Fibroblast of lung (primary cell): ENCODE measurements at regions not wholly inside any gene's neighbourhood (a gene's known extent, or its start where the extent isn't known, plus 50 kb on each side); places are given as distances from the start of the nearest gene placed in this dataset.
"Not testable (repeated sequence)": the region's sequence is repeated elsewhere in the genome, so short reads cannot be mapped to it uniquely, and the experiment has no call there.

ENCODE experiments used
- DNase-seq, 2 donors: peaks; one replicate each; pipeline versions ENCODE4 v3.0.0 to v3.0.0-alpha.2; 2010; ENCODE audit warnings: low read depth in 2 of 2
- H2AFZ ChIP-seq: 2 replicates; pipeline ENCODE4 v1.5.1; 2012; ENCODE audit warnings: low read length, control low read depth, inconsistent platforms
- H3K27ac ChIP-seq: 2 replicates; pipeline ENCODE4 v1.5.1; 2011; ENCODE audit warnings: low read length, control low read depth; ENCODE audit not compliant: insufficient read depth
- H3K27me3 ChIP-seq: 2 replicates; pipeline ENCODE4 v1.5.1; 2011; ENCODE audit warnings: mild to moderate bottlenecking, low read length; ENCODE audit not compliant: control insufficient read depth, insufficient read depth
- H3K36me3 ChIP-seq: 2 replicates; pipeline ENCODE4 v1.5.1; 2011; ENCODE audit warnings: low read length; ENCODE audit not compliant: control insufficient read depth, insufficient read depth
- H3K4me1 ChIP-seq: 2 replicates; pipeline ENCODE4 v1.5.1; 2011; ENCODE audit warnings: low read length; ENCODE audit not compliant: control insufficient read depth, insufficient read depth; ENCODE audit errors: extremely low read depth
- H3K4me2 ChIP-seq: 2 replicates; pipeline ENCODE4 v1.5.1; 2011; ENCODE audit warnings: low read length, control low read depth; ENCODE audit not compliant: insufficient read depth; ENCODE audit errors: extremely low read depth
- H3K4me3 ChIP-seq, 4 experiments: fragments of 200-600 bp in 1 of 4; sonication (generic) in 1 of 4; replicated peaks in 1 of 4; 2 replicates each; pipeline ENCODE4 v1.5.1; 2011 to 2016; ENCODE audit warnings: low read length in 4 of 4, low read depth in 3 of 4, mild to moderate bottlenecking in 3 of 4, control low read depth in 2 of 4, inconsistent platforms in 1 of 4, mixed read lengths in 1 of 4; ENCODE audit not compliant: insufficient read depth in 1 of 4; ENCODE audit errors: control extremely low read depth in 1 of 4
- H3K79me2 ChIP-seq: 2 replicates; pipeline ENCODE4 v1.5.1; 2012; ENCODE audit warnings: mild to moderate bottlenecking, low read length, inconsistent platforms; ENCODE audit not compliant: control insufficient read depth, insufficient read depth
- H3K9ac ChIP-seq: 2 replicates; pipeline ENCODE4 v1.5.1; 2011; ENCODE audit warnings: mild to moderate bottlenecking, low read length, control low read depth; ENCODE audit not compliant: insufficient read depth
- H3K9me3 ChIP-seq: 2 replicates; pipeline ENCODE4 v1.5.1; 2012; ENCODE audit warnings: low read depth, low read length; ENCODE audit not compliant: control insufficient read depth, insufficient read depth
- H4K20me1 ChIP-seq: 2 replicates; pipeline ENCODE4 v1.5.1; 2011; ENCODE audit warnings: low read length; ENCODE audit not compliant: control insufficient read depth, insufficient read depth; ENCODE audit errors: extremely low read depth
- CTCF ChIP-seq, 2 donors: IDR thresholded peaks in 1 of 2; conservative IDR thresholded peaks in 1 of 2; 1 replicate in 1 of 2; 2 replicates in 1 of 2; pipeline ENCODE4 v1.5.1; 2011 to 2012; ENCODE audit warnings: low read length in 2 of 2, control low read depth in 1 of 2, inconsistent platforms in 1 of 2, low read depth in 1 of 2, mild to moderate bottlenecking in 1 of 2
- EZH2 ChIP-seq: IDR thresholded peaks from 2 replicates; pipeline ENCODE4 v1.5.1; 2012; ENCODE audit warnings: low read length, control low read depth, mild to moderate bottlenecking; ENCODE audit errors: missing control alignments

GRCh38 chr14:87380054-87380453 is 612.9 kb downstream of the GALC start:
- Histone ChIP-seq H4K20me1 (no peaks in the 10 kb centered on the region), H3K9me3 (no peaks in the 10 kb centered on the region), H3K4me1 (no peaks in the 10 kb centered on the region), H3K4me3 (no peak overlapping the region), H3K27me3 (no peaks in the 10 kb centered on the region), H3K9ac (no peak overlapping the region), H2AFZ (no peak overlapping the region), H3K4me2 (no peak overlapping the region), H3K79me2 (no peaks in the 10 kb centered on the region), H3K27ac (no peak overlapping the region), H3K36me3 (no peaks in the 10 kb centered on the region)
- TF ChIP-seq CTCF (conservative IDR thresholded peaks at IDR 0.05 in 1 of 2, IDR thresholded peaks at IDR 0.05 in 1 of 2; ENCODE audit: low read depth in 1 of 2, low read length in 2 of 2) (no peak), EZH2 (no peak)
- no peak for DNase-seq

GRCh38 chr14:87368751-87369150 is 624.2 kb downstream of the GALC start:
- no peaks in the 10 kb centered on the region for H3K79me2 ChIP-seq
- no peak for DNase-seq
- no peaks in the 10 kb centered on the region for H3K27me3 ChIP-seq
- H3K27ac ChIP-seq: no peak overlapping the region
- no peaks in the 10 kb centered on the region for H4K20me1 ChIP-seq
- H3K9ac ChIP-seq: no peak overlapping the region
- no peak overlapping the region for H3K4me2 ChIP-seq
- H3K4me1 ChIP-seq: no peaks in the 10 kb centered on the region
- no peaks in the 10 kb centered on the region for H3K9me3 ChIP-seq
- TF ChIP-seq EZH2 (no peak), CTCF (conservative IDR thresholded peaks at IDR 0.05 in 1 of 2, IDR thresholded peaks at IDR 0.05 in 1 of 2; ENCODE audit: low read depth in 1 of 2, low read length in 2 of 2) (no peak)
- H3K4me3 ChIP-seq: no peak overlapping the region
- H3K36me3 ChIP-seq: no peaks in the 10 kb centered on the region
- H2AFZ ChIP-seq: no peak overlapping the region

- not testable (repeated sequence) for H3K9me3 ChIP-seq, H3K36me3 ChIP-seq, H4K20me1 ChIP-seq, H2AFZ ChIP-seq, DNase-seq, H3K79me2 ChIP-seq, H3K9ac ChIP-seq, H3K27me3 ChIP-seq, H3K27ac ChIP-seq, H3K4me2 ChIP-seq, H3K4me1 ChIP-seq, H3K4me3 ChIP-seq
These were observed 632.7 kb downstream of the GALC start for GRCh38 chr14:87360246-87360645.

- H3K9me3 ChIP-seq: no peaks in the 10 kb centered on the region
- TF ChIP-seq CTCF (conservative IDR thresholded peaks at IDR 0.05 in 1 of 2, IDR thresholded peaks at IDR 0.05 in 1 of 2; ENCODE audit: low read depth in 1 of 2, low read length in 2 of 2): no peak
- no peak for TF ChIP-seq EZH2
- H3K27me3 ChIP-seq: no peaks in the 10 kb centered on the region
- no peaks in the 10 kb centered on the region for H4K20me1 ChIP-seq
- H3K4me1 ChIP-seq: no peaks in the 10 kb centered on the region
- H3K79me2 ChIP-seq: no peaks in the 10 kb centered on the region
- H3K9ac ChIP-seq: no peak overlapping the region
- no peak for DNase-seq
- no peak overlapping the region for H3K4me2 ChIP-seq
- H3K36me3 ChIP-seq: no peaks in the 10 kb centered on the region
- no peak overlapping the region for H3K27ac ChIP-seq
- no peak overlapping the region for H2AFZ ChIP-seq
- no peak overlapping the region for H3K4me3 ChIP-seq
These were observed 642.0 kb downstream of the GALC start for GRCh38 chr14:87351007-87351406.
